ENCODE measurements at regions not wholly inside any gene's neighbourhood (a gene's known extent, or its start where the extent isn't known, plus 50 kb on each side); places are given as distances from the start of the nearest gene placed in this dataset.

DNA sequence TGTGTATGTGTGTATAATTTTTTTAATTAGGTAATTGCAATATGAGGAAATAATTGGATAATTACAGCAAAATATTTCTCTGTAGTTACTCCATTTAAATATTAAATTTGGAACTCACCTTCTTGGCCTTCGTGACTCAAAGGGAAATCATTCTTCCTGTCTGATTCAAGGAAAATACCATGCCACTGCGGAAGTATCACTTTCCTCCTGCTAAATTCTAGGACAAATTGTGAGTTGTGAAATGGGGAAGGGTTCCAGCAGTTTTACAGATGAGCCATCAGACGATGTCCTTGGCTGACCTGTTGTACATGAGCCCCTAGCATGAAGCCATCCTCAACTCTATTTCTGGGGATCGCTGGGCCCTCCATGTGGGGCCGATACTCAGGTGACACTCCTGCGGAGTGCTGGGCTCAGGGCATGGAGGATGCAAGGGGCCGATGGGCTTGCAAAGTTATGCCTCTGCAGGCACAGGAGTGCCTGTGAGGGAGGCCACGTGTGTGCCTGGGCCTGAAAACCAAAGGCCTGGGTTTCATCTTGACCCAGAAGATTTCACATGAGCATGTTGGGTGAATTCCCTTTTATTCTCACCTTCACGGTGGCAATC is 179.6 kb upstream of the TCERG1L start:
- DNase-seq, result no peak

DNA sequence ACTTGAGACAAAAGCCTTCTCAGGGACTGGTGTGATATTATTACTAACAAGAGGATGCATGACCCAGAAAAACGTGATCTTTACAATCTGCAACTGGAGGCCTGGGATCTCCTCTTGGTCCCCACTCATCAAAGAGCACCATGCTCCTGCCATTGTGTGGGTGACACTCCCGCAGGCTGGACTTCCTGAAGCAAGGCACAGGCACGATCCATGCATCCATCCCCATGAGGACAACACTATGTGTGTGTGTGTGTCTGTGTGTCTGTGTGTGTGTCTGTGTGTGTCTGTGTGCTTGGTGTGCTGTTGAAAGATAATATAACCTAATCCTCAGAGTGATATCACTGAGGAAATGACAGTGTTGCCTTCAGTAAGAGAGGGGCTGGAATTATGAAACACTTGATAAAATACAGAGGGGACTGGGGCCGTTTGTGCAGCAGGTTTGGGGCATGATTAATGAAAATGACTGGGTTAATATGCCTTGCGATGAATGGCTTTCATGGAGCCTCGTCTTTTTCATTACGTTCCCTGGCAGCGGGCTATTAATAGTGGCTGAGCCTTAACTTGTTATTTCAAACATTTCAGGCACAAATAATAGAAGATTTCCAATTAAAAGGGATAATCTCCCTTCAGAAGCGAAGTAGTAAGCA is 180.8 kb upstream of the TCERG1L start:
- DNase-seq, result no peak

DNA sequence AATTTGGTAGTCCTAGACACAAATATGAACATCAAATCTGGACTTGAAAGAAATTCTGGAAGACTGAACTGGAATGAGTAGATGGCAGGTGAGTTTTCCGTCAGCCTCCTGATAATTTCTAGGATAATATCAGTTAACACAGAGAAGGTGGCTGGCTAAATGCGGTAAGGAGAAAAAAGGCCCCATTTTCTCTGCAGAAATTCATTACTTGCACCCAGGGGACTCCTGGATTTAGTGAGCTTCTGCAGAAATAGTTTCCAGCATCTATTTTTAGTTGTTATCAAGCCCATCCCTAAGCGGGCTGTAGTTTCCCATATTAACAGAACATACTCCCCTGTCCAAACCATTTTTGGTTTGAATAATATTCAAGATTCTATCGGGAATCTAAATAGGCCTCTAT is 181.9 kb upstream of the TCERG1L start:
- no peak for DNase-seq

DNA sequence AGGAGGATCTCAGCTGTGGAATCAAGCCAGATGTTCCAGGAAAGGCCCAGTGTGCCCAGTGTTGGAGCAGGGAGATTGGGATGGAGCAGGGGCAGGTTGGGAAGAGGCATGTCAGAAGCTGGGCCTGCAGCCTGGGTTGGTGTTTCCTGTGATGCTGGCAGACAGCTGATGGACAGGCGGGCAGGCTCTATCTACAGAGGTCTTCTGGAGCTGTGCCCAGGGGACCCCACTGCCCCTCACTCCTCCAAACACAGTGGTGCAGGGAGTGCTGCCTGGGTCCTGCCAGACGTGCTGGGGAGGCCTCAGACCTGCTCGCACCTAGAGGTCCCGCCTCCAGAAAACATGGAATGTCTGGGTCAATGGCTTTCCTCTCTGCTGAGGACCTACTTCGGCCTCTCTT is 182.9 kb upstream of the TCERG1L start:
- DNase-seq, result no peak

DNA sequence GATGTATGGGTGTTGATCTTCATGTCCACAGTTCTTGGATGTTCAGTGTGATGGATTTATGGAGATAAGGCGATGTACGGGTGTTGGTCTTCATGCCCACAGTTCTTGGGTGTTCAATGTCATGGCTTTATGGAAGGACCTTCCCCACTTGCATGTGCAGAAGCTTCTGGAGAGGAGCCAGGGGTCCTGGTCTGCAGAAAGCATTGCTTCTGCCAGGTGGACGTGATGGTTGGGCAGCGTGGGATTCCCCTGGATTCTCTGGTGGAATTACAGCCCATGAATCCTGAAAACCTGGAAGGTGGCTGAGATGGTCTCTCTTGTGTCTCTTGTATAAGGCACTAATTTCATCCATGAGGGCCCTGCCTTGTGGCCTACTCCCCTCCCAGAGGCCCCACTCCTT is 183.7 kb upstream of the TCERG1L start:
- no peak for DNase-seq

DNA sequence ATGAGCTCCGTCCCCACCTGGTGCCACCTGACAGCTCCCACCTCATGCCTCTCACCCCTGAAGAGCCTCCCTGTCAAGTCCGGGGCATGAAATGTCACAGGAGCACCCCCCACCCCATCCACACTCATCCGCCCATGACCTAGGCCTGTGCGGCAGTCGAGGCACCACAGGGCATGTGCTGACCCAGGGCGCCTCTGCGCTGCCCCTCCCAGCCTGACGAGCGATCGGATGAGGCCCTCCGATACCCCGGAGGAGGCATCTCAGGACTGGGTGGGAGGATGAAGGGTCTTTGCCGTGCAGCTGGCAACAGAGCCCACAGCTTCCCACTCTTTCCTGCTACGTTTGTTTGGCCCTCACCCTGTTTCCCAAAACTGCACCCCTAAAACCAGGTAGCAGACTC is 184.4 kb upstream of the TCERG1L start:
- DNase-seq, result no peak

DNA sequence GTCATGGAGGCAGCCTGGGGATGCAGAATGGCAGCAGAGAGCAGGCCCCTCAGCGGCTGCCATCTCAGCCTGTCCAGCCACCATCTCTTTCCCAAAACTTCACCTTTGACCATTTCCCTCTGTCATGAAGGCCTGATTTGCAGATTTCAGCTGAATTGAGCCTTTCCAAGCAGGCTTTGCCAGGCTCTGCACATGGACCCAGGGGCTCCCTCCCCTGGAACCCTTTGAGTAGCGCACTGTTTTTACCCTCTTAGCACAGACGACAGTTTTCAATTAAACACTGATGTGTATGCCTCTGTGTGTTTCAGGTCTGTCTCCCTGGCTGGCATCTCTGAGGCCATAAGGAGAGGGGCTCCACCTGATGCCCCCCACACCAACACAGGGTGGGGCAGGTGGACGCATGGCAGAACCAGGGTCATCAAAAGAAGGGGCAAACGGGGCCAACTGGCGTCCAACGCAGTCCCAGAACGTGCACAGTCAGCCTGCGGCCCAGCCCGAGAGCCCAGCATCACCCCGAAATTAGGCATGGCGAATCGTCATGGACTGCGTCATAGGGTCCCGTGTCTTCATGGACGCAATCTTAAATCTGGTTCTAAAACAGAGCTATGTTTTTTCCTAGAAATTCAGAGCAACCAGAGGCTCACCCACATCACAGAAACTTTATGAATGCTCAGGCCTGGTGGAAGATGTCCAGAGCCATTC is 185.0 kb upstream of the TCERG1L start:
- DNase-seq, result no peak

DNA sequence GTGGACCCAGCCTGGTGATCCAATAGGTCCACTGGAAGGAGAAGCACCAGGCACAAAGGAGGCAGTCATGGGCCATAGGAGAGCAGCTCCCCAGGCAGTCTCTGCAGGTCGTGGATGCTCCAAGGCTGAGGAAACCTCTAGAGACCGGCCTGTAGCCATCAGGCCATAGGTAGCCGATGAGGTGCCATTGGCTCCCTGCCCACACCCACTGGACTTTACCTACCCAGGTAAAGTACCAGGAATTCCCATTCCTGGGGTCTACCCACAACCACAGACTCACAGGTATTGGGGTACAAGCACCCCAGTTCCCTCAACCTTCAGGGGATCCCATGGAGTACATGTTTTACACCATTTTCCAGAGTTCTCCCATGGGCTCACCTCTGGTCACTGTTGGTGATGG is 188.0 kb upstream of the TCERG1L start:
- no peak for DNase-seq

DNA sequence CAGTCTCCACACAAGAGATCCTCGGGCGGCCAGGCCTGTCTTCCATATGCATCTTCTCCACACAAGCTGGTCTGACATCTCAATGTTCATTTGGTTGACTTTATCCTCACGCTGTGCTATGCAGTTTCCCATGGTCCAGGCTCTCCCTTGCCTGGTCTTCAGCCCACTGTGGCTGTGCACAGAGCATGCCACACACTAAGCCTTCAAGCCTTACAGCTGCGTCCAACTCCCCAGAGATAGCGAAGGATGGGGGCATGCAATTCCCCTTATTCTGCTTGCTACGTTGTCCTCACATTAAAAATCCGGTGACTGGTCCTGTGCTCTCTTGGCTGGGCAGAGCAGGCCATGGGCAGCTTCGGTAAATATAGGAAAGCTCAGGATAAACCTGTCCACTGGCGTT is 188.7 kb upstream of the TCERG1L start:
- no peak for DNase-seq

DNA sequence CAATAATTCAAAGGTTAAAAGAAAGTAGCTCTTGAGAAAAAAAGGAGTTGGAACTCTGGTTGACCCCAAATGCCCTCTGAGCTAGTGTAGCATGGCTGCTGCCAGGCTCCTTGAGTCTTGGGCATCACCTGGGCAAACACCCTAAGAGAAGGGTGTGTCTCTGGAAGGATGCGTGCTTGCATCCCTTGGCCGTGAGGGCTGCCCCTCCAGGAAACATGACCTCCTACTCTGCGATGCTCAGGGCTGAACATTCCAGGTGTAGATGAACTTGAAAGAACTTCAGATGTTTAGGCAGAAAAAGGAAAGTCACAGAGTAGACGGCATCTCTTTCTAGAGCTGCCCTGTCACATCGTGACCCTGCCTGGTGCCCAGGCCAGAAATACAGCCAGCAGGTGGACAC is 189.4 kb upstream of the TCERG1L start:
- no peak for DNase-seq

DNA sequence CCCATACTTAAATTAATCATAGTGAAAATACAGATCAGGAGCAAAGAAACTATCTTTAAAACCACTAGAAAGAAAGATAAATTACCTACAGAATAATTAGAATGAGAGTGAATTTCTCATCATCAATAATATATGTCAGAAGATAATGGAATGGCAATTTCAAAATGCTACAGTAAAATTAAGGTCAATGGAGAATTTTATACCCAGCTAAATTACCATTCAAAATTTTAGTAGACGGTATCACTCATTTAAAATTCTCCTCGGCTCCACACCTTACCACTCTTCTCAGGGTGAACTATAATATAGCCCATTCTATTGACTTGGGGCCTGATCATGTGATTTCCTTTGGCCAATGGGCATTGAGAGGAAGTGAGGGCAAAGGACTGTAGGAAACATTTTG is 192.5 kb upstream of the TCERG1L start:
- no peak for DNase-seq

DNA sequence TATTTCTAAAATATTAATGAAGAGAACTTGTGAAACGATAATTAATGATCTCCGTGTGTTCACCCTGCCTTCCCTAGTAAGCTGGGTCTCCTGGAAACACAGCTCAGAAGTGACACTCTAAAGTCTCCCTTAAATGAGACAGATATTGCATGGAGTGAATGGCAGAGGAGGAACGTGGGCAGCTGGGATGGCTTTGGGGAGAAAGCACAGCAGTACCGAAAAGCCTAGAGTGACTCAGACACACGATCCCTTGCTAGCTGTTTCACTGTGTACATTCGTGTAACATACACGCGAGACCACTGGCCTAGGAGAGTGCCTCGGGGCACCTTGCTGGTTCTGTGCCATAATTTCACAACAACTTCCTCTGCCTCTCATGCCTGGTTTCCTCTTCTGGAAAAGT is 199.9 kb upstream of the TCERG1L start:
- DNase-seq, result no peak

DNA sequence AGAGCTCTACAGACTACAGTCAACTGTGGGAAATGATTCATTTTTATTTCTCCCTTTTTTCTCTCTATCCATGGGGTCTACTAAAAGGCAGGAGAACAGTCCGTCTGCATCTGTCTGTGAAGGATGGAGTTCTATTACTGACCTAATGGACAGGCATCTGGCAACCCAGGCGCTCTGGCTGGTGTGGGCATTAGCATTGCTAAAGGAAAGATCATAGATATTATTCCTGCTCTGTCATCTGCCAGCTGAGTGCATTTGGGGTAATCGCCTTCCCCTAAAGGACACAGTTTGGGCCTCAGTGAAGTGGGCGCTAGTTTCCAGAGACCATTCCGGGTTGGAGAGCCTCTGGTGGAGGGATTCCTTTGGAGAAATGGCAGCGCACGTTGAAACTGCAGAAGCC is 201.3 kb upstream of the TCERG1L start:
- no peak for DNase-seq

DNA sequence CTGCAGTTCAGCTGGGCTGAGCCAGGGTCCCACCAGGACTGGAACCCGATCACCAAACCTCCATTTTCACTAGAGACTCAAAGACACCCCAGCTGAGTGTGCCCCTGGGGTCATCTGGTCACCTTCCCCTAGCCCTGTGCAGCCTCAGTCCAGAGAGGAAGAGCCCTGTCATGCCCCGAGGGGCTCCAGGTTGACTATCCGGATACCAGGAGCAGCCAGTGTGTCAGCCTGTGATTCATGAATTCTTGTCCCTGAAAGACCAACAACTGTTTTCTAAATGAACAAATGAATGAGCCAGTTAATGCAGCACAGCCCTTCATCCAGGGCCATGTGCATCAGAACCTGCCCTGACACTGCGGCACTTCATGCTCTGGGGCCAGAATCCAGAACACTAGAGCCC is 201.9 kb upstream of the TCERG1L start:
- DNase-seq, result no peak

DNA sequence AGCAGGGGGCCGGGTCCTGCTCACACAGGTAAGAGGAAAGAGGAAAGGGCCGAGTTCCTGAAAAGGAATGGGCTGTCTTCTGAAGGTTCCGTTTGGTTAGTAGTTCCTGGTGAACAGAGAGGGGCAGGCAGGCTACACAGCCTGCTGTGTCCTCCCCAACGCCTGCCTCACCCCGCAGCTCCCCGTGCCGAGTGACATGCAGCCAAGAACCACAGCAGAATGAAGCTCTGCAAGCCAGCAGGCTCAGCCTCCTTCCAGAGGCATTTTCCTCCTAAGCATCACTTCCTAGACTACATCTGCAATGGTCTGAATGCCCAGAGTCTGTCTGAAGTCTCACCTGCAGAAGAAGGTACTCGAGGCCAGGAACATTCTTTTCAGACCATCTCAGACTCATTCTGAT is 202.4 kb upstream of the TCERG1L start:
- no peak for DNase-seq

DNA sequence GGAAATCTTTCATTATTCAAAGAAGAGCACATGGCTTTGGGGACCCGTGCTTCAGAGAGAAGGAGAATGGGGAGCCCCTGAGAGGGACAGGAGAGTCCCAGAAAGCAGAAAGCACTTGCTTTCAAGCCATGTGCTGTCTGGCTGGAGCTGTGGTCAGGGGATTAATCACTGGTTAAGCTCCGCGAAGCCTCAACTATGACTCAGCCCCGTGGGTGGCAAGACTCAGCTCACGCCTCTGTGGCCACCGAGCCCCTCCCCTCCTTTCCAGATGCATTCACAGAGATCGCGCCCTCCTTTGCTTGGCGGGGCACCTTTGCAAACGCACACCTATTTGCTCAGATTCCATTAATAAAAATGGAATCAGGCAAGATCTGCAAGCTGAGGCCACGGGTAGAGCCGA is 202.9 kb upstream of the TCERG1L start:
- DNase-seq, result peak; percentile 5

DNA sequence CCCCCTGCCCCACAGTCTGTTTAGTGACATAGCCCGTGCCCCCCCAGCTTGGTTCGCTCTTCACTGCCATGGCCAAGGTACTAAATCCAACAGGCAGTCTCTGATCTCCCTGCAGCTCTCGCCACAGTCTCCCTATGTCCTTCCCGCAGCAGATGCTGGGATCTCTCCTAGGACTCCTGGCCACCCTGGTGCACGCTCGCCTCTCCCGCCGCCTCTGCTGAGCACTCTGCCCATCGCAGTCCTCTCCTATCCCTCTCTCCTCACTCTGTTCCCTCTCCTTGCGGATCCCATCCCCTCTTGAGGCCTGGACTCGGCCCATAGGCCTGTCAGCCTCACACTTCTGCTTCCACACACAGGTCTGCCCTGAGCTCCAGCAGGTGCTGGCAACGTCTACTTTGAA is 204.8 kb upstream of the TCERG1L start:
- no peak for DNase-seq

DNA sequence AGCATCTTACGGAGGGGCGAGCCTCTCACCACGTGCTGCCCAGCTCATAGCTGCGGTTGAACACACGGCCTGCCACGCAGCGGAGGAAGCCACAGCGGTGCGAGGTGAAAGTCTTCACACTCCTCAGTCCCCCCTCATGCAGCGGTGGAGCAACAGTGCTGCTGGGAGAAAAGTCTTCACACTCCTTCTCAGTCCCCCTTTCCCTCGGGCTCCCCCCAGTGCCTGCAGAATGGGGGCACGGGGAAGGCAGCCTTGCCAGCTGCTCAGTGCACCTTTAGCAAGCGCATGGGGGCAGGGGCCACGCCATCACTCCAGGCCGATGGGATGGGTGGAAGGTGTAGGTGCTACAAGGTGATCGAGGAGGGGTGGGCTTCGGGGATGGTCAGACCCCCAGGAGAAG is 206.3 kb upstream of the TCERG1L start:
- DNase-seq, result no peak

DNA sequence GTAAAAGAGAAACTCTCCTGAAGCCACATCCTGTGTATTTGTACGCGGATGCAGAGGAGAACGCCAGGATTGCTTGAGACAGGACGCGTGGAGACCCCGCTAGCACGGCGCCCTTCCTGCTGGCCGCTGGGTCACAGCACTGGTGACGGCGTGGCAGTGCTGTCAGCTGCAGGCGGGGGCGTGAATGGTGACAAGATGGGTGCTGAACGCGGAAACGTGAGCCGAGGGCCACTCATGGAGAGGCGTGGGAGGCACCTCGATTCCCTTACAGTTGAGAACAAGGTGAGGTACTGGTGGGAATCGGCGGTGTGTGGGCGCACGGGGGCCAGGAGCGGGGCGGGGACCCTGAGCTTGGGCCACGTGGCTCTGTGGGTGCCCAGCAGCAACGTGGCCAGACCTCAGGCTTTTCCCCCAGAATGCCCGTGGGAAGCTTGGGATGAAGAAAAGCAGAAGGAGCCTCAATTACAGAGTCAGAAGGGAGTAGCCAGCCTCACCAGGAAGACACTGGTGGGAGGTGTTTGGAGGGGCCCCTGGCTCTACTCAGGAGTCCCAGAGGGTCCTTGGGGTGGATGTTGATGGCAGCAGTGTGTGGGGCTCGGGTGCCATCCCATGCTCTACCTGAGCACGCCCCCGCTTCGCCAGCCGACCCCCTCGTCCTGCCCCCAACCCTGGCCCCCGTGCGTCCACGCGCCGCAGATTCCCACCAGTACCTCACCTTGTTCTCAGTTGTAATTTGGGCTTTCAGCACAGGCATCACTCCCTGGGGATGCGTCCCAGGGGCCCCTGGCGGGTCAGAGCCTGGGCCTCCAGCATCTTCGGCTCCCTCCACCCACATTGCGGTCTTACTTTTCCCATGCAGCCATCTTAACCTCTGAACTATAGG is 208.4 kb upstream of the TCERG1L start:
- DNase-seq, result no peak

DNA sequence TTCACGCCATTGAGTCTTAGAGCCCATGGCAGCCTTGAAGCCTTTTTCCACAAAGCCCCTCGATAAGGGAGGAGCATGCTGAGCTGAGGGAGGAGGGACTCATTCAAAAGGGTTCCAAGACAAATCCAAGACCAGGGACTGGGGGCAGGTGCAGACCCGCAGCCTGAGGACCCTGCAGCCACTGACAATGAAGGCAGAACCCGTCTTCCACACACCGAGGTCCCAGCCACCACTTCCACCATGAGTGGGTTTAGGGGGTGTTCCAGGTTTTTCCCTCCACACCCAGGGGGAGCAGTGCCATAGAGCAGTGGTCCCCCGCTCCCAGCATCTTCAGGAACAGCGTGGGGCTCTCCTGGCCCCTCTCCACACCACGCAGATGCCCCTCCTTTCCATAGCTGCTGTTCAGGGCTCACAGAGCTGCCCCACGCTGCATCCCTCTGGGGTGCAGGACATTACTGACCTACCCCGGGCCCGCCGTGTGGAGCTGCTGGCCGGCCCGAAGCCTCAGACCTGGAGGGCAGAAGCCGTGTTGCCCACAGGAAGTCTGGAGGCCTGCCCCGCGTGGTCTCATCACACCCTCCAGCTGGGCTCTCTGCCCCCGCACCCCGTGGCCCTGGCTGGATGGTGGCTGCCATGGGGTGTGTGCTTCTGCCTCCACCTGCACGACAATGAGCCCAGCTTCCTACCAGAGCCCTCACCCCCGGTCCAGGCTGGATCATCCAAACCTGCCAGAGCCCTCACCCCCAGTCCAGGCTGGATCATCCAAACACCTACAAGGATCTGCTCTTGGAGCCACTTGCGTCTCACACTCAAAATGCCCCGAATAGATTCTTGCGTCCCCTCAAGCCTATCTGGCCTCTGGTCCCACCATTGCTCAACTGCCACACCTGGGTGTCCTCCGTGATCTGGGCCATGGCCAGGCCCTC is 220.0 kb upstream of the TCERG1L start:
- DNase-seq, result no peak

DNA sequence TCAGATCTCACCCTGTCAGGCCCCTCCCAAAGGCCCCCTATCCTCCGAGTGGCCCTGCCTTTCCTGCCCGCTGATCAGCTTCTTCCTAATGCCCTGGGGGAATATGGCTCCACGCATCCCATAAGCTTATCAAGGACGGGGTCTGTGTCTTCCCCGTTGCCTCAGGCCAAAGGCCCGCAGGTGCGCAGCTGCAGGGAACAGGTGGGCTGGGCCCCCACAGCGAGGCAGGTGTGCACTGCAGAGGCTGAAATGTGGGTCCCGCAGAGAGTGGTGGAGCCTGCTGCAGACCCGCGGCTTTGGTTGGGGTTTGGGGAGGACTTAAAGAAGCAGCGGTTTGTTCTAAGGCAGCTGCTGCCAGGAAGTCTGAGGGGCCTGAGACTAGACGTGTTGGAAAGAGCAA is 220.8 kb upstream of the TCERG1L start:
- DNase-seq, result no peak

DNA sequence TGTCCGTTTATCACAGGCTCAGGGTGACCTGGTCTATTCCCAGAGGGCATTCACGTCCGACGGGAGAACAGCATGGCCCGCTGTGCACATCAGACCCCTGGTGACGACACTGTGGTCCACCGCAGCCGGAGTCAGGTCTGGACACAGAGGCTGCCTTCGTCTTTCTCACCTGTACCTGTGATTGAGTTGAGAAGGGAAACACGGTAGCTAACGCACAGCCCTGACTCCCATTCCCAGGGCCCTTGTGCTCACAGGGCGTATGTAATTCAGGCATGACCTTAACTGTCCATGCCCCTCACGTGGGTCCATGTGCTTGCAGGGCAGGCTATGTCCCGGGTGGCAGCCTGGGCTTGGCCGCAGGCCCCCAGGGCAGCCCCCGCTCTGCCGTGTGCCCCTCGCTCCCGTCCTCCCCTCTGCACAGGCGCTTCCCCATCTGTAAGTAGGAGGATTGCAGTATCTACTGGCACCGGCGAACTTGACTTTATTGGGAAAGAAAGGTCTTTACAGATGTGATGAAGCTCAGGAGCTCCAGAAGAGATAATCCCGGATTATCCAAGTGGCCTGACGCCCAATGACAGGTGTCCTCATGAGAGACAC is 221.3 kb upstream of the TCERG1L start:
- DNase-seq, result no peak

Data from hematopoietic multipotent progenitor cell treated with erythropoietin and hydrocortisone succinate and interleukin-3 and kit ligand, for 4 days (in vitro differentiated cells).